ENCODE measurements at regions not wholly inside any gene's neighbourhood (a gene's known extent, or its start where the extent isn't known, plus 50 kb on each side); places are given as distances from the start of the nearest gene placed in this dataset.
"Not testable (repeated sequence)": the region's sequence is repeated elsewhere in the genome, so short reads cannot be mapped to it uniquely, and the experiment has no call there.

DNA sequence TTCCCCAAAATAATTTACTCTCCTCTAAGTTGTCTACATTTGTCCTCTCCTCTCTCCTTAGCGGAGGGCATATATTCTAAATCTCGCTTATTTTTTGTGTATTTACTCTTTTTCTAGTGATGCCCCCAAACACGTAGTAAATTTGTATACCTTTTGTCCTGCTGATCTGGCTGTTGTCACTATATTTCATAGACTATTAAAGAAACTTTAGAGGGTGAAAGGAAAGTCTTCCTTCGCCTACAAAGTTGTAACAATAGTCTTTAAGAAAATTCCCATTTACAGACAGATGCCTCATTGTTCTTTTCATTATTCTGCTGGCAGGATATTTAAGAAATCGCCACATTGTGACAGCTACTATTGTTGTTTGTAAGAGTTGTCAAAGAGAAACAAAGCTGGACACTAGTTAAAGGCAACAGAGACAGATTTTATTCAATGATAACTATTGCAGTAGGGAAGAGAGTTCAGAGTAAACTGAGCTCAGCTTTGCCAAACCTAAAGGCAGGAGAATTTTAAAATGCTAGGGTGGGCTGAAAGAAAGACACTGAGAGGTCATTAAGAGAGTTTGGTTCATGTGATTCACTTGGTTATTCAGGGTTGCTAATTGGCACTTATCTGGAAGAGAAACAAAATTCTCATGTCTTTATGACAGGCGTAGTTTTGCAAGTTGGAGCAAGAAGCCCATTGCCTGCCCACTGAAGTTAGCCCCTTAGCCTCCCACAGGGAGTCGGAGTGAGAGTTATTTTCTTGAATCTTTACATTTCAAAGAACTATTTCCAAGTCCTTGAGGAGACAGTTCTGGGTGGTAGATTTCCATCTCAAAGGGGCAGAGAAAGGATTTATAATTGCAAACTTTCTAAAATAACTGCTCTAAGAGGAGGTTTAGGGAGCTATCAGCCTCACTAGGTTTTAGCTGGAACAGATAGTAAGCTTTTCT, 1272.5 kb upstream of the SEL1L start:
- DNase-seq (ENCODE audit: low read depth in 2 of 2): no peak

DNA sequence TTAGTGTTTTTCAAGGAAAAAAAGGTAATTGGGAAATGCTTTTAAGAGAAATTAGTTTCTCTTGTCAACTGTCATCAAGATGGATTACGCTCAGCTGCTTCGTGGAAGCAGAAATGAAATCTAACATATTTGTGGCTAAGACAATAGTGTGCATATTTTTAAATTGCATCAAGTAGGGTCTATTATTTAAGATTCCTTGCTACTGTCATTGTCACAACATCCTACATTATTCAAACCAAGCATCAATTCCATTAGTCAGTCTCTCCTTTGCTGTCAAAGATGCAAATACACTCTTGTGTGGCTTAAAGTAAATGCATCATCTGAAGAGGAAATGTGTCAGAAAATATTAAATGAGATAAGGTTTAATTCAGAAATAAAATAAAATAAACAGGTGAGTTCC, 1277.6 kb upstream of the SEL1L start:
- no peak for DNase-seq (ENCODE audit: low read depth in 2 of 2)

DNA sequence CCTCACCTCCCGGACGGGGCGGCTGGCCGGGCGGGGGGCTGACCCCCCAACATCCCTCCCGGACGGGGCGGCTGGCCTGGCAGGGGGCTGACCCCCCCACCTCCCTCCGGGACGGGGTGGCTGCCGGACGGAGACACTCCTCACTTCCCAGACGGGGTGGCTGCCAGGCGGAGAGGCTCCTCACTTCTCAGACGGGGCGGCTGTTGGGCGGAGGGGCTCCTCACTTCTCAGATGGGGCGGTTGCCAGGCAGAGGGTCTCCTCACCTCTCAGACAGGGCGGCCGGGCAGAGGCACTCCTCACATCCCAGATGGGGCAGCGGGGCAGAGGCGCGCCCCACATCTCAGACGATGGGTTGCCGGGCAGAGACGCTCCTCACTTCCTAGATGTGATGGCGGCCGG, 1280.7 kb upstream of the SEL1L start:
- DNase-seq (ENCODE audit: low read depth in 2 of 2): not testable (repeated sequence)

DNA sequence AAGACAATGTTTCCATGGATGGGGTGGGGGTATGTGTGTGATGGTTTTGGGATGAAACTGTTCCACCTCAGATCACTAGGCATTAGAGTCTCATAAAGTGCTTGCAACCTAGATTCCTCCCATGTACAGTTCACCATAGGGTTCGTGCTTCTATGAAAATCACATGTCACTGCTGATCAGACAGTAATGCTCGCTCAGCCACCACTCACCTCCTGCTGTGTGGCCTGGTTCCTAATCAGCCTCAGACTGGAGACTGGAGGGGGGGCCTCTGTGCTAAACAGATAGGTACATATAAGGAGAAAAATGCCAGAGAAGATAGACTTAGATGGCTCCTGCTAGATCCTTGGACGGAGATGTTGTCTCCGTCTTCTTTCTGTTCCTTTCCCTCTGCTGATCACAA, 1296.9 kb upstream of the SEL1L start:
- DNase-seq (ENCODE audit: low read depth in 2 of 2): no peak

DNA sequence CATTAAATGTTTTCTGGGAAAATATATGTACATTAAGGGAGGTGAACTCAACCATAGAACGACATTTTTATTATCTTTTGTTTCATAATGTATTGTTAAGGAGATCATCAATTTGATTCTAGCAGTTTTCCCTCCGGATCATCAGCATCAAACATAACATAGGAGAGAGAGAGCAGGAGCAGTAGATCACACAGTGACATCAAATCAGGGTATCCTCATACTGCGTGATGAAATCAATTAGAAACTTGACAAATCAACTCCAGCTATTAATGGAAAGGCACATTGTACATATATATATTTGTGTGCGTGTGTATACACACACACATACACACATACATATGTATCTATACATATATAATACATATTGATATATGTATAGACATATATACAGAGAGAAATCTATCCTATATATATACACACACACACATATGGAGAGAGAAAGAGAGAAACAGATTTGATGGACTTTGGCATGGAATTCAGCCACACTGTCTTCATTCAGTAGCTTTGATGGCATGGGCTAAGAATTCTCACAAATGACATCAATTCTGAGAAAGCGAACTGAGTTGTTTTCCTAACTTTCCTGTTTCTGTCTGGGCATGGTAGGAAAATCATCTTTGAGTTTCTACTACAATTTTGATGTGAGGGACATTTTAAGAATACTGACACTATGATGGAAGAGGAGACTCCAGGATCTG, 1302.8 kb upstream of the SEL1L start:
- no peak for DNase-seq (ENCODE audit: low read depth in 2 of 2)

DNA sequence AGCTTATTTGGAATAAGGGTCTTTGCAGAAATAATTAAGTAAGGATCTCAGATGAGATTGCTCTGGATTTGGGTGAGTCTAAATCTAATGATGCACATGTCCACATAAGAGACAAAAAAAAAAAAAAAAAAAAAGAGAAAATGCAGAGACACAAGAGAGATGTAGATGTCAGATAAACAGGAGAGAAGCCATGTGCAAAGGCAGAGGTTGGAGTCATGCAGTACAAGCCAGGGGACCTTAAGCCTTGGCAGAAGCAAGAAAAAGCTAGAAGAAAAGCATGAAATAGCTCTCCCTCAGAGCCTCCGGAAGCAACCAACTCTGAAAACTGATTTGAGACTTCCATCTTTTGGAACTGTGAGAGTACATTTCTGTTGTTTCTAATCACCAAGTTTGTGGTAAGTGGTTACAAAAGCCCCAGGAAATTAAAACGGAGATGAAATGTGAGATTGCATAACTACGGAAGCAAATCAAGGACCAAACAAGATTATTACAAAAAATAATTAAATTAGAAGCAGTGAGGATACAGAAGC, 1304.0 kb upstream of the SEL1L start:
- DNase-seq (ENCODE audit: low read depth in 2 of 2): no peak

DNA sequence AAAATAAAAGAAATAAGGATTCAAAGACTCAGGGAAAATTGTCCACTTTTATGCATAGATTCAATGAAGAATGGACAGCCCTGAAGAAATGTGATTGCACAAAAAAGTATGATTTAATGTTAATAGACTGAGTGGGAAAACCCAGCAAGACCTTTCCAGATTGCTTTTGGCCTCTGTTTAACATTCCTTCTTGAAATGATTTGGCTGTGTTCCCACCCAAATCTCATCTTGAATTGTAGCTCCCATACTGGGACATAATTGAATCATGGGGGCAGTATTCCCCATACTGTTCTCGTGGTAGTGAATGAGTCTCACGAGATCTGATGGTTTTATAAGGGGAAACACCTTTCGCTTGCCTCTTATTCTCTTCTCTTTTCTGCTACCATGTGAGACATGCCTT, 1316.9 kb upstream of the SEL1L start:
- DNase-seq (ENCODE audit: low read depth in 2 of 2): no peak

DNA sequence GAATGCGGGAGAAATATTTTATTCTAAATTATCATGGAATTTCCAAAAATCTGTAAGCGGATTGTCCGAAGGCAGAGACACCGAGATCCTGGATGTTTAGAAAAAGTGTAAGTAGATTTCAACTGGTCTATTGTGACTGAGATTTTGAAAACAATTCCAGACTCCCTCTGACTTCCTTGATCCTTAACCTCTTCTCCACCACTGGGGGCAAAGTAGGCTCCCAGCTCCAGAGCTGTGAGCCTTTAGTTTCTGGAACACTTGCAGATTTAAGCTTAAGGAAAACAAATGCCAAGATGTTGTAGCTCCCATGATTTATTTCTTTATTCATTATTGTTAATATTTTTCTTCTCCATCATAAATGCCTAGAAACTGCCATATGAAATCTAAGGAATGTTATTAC, 1320.5 kb upstream of the SEL1L start:
- no peak for DNase-seq (ENCODE audit: low read depth in 2 of 2)

DNA sequence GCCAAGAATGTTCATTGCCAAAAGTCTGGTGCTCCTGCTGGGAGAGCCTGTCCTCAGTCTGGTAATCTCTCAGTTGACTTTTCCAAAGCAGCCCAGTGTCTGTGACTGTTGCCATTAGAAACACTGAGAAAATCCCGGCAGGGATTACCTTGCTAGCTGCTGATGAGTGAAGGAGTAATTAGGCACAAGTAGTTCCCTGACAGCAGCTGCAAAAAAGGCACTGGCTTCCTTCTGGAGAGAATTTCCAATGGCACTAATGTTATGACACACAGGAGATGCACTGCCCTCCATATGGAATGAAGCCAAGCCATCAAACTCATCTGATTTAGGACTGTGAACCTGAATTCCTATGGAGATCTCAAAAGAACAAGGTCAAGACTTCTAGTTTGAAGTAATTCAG, 1321.2 kb upstream of the SEL1L start:
- no peak for DNase-seq (ENCODE audit: low read depth in 2 of 2)

DNA sequence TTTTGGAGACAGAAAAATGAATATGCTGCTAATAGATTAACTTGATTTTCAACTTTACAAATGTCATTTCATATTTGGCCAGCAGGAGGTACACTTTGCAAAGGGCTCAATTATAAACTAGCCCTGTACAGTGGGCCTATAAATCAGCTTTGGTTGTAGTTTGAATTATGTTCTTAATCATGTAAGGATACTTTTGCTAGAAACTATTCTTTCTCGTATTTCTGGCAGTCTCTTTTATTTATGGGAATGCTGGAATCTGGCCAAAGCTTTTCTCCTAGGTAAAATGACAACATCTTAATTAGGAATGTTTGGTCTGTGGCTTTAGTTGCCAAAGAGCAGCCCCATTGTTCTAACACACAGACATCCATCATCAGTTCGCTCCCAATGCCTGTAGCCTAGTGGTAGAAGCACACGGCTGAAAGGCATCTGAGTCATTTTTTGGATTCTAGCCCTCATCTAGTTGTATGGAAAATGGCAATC, 1322.3 kb upstream of the SEL1L start:
- DNase-seq (ENCODE audit: low read depth in 2 of 2): no peak

DNA sequence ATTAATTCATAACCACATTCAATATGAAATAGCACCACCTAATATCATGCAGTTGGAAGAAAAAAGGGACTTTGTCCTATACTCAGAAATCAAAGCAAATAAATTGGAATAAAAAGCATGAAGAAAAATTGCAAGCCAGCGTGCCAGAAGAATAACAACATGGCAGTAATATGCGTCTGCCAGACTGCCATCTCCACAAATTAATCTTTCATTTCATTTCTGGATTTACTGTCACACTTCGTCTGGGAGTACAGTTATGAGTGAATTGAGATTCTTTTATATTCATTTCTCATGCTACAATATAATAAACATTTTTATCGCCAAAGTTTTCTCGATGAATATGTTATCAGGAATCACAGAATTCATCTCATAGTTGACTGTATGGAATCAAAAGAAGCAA, 1327.7 kb upstream of the SEL1L start:
- no peak for DNase-seq (ENCODE audit: low read depth in 2 of 2)

DNA sequence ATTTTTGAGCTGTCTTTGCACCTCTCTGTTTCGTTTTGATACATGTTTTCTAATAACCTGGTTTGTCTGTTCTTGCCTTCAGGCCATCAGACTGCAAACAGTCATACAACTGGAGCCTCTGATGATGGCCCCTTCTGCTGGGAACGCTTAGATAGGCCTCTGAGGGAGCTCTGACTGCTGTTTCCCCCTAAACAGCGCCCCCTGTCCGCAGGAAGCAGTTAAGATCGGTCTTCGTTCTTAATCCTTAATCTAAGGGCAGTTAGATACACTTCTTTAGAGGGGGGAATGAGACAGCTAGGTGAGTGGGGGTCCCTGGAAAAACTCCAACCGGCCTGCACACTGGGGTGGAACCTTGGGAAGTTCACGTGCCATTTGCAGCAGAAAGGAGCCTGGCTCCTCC, 1338.8 kb upstream of the SEL1L start:
- DNase-seq (ENCODE audit: low read depth in 2 of 2): no peak

DNA sequence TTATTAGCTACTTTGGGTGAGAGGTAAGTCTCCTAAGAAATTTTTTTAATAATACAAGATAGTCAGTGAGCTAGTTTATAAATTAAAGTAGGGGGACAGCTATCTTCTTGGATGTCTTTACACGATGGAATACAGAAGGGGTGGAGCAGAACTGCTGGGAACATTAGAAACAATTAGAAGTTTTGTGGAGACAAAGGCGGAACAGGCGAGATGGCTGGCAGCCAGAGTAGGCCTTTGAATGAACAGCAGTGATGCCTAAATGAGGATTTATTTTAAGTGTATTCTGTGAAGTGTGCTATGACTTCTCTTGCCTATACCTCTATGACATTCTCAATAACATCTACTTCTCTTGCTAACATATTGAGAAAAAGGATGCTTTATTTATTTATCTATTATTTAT, 1345.3 kb upstream of the SEL1L start:
- DNase-seq (ENCODE audit: low read depth in 2 of 2): no peak

DNA sequence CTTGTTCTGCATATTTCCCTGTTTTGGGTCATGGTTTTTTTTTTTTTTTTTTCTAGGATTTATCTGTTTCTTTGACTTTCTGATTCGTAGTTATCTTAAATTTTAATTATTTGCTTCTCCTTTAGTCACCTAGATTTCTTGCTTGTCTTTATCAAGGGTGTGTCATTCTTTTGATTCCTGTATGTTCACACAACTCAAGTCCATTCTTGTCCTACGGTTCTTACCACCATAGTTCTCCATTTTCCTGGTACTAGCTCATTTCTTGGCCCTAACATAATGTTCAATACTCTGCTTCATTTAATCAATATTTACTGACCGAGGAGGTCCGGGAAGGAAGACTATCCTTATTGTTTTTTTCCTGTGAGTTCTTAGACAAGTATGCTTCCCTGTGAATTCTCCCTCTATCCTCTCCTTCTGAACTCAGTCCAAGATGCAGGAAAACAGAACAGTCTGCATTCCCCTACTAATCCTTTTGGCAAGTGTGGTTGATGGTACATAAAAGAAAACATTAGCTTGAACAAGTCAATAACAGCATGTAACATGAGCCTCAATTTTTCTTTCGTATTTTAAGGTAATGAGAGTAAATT, 1346.4 kb upstream of the SEL1L start:
- no peak for DNase-seq (ENCODE audit: low read depth in 2 of 2)

DNA sequence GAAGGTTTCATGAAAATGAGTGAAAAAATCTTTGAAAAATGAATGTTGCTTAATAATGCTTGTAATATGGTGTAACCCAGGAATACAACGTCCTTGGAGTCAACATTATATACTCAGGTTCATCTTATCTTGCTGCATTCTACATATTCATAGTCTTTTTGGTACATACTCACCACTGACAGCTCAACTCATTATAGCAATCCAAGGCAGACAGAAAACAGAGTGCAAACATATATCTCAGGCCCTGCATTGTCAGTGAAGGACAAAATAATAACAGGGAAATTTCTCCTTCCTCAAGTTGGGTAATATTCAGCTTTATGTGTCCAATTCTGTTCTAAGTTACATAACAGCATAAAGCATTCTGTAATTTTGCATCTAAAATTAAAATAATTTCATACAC, 1353.0 kb upstream of the SEL1L start:
- no peak for DNase-seq (ENCODE audit: low read depth in 2 of 2)

DNA sequence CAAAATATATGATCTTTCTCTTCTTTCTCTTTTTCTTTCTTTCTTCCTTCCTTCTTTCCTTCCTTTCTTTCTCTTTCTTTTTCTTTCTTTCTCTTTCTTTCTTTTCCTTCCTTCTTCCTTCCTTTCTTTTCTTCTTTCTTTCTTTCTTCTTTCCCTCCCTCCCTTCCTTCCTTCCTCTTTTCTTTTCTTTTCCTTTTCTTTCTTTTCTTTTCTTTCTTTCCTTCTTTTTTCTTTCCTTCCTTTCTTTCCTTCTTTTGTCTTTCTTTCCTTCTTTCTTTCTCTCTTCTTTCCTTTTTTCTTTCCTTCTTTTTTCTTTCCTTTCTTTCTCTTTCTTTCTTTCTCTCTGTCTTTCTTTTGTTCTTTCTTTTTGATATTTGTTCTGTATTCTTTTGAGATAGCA, 1356.0 kb upstream of the SEL1L start:
- no peak for DNase-seq (ENCODE audit: low read depth in 2 of 2)

DNA sequence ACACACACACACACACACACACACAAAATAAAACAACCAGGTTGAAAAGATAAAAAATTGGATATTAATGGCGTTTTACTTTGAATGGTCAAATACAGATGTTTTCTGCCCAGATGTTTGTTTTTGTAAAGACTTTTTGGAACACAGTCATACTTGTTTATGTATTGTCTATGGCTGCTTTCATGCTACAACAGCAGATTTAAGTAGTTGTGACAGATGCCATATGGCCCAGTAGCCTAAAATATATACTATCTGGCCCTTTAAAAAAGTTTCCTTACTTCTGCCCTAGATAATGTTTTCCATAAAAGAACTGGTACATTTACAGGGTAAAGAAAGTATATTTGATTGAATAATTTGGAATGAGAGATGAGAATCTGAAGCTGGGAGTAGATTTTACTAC, 1362.8 kb upstream of the SEL1L start:
- DNase-seq (ENCODE audit: low read depth in 2 of 2): no peak

DNA sequence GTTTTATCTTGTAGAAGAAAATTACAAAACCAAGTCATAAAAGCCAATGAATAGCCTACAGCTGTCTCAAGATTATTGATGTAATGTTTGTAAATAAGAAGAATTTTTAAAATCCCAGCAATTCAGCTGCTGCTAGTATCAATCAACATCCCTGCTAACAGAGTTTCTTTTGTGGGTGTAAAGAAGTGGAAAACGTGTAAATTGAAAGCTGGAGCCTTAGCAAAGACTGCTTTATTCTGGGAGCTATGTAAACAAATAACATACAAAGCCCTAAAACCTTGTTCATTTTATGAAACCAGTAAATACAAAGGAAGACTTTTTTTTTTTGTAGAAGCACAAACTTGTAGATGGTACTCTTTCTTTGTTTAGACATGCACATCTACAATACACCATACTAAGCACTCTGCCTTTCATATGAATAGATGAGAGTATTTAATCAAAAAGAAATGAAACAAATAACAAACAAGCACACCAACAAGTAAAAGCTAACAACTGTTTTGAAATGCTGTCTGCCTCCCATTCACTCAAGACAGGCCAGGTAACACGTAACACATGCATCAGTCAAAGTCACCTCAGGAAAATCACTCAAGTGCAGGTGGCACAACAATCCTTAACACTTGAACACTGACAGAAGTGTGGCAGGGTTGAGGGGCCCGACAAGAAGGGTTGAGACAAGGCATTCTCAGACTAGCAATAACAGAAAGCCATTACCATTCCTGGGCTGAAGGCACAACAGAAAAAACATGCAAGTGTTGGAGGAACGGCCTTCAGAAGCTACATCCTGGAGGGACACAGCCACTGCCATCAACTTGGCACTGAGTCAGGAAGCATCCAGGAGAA, 1364.0 kb upstream of the SEL1L start:
- DNase-seq (ENCODE audit: low read depth in 2 of 2): no peak

DNA sequence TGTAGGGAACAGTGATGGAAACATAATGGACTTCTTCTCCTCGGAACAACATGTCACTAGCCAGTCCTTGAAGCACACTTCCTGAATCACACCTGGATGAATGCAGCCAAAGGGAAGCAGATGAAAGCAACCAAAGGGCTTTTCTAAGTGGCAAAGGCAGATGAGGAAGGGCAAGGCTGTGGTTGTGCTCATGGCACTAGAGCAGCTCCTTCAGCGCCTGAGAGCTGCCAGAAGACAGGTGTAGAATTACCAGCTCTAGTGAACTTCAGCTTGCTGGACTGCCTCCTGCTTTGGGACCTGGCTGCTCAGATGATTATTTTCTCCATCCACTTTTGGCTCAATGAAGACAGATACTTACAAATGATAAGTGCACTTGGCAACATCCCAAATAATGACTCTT, 1372.1 kb upstream of the SEL1L start:
- DNase-seq (ENCODE audit: low read depth in 2 of 2): no peak

DNA sequence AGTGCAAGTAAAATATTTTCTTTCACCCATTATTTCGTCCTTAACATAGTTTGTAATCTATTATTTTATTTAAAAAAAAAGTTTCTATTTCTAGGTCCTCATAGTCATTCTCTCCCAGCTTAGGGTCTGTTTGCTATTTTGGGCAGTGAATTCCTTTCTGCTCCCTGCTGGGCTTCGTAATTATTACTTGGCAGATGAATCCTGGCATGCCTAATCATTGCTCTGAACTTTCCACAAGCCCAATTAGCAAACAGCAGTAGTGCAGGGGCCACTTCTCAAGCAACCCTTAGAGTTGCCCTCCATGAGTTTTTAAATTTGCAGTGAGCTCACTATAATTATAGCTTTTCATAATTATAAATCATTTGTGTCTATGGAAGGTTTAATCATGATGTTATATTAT, 1378.3 kb upstream of the SEL1L start:
- DNase-seq (ENCODE audit: low read depth in 2 of 2): no peak

DNA sequence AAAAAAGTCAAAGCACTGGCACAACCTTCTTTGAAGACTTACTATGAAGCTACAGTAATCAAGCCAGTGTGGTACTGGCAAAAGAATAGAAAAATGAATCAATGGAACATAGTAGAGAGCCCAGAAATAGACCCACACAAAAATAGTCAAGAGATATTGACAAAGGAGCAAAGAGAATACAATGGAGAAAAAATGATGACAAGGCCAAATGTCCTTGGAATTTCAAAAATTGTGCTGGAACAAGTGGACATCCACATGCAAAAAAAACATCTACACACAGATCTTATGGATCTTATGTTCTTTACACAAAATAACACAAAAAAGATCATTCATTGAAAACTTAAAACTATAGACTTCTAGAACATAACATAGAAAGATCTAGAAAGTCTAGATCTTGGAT, 1379.7 kb upstream of the SEL1L start:
- no peak for DNase-seq (ENCODE audit: low read depth in 2 of 2)

DNA sequence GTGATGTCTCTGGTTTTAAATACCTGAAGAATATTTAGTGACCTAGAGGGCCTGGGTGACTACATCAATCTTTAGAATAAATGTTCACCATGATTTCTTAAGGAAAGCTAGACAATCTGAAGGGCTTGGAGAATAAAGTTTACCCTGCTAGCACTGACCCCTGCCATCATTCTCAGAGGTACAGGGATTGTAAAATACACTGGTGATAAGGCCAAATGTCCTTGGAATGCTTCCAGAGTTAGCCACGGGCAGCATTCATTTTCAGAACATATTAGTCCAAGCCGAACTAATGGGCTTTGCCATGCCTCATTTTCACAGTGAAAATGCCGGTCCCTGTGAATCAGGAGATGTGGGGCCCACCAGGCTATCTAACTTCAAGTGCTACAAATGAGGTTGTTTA, 1381.7 kb upstream of the SEL1L start:
- DNase-seq (ENCODE audit: low read depth in 2 of 2): no peak

Measured in stimulated activated CD4-positive, alpha-beta T cell treated with anti-CD3 and anti-CD28 coated beads, Interleukin-12 subunit alpha, Interleukin-12 subunit beta, amount 100 ng/mL, for 24 hours (primary cell).